ENCODE measurements at regions not wholly inside any gene's neighbourhood (a gene's known extent, or its start where the extent isn't known, plus 50 kb on each side); places are given as distances from the start of the nearest gene placed in this dataset.

DNA sequence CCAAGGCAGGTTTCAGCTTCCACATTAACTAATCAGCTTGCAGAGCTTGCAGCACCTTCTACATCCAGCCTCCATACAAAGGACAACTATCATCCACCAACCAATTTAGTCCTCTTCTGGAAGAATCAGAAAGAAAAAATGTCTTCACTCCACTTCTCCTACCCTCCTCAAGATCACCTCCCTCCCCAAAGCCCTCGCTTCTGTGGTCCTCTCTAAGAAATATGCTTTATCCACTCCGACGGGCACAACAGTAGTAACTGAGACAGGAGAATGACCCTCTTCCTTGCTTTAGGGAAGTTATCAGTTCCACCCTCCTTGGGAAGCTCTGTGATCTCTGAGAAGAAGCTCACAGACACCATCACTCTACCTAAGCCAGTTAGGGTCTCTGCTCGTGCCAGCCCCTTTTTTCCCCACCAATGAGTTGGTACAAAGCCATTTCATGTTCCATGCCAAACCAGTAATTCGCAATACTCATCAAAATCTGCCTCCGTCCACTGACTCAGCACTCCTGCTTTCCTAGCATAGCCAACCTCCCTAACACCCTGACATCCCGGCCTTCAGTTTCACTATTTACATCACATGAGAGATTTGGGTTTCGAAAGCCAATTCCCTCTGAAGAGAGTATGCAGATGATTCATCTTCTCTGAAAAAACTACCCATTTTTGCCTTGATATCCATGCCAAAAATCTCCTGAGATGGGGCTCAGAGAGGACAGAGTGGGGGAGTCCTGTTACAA is 114.1 kb upstream of the PKDCC start:
- Histone ChIP-seq H3K36me3 (ENCODE audit: control insufficient read depth, insufficient read depth, low read length) (no peaks in the 10 kb centered on the region), H3K27me3 (ENCODE audit: control insufficient read depth, insufficient read depth, low read length) (no peaks in the 10 kb centered on the region), H3K9me3 (ENCODE audit: control insufficient read depth, insufficient read depth, low read length) (no peaks in the 10 kb centered on the region), H3K4me3 (ENCODE audit: low read depth, low read length) (no peak overlapping the region), H3K4me1 (ENCODE audit: control insufficient read depth, insufficient read depth, low read length) (peaks cover 30% of the 10 kb centered on the region), H3K27ac (ENCODE audit: low read depth, low read length) (peak overlapping the region; percentile 64)
- DNase-seq (ENCODE audit: low read depth in 4 of 6, low spot score in 6 of 6): no peak
- WGBS (ENCODE audit: insufficient coverage): 72% methylated on average over 5 of the region's 8 CpGs

DNA sequence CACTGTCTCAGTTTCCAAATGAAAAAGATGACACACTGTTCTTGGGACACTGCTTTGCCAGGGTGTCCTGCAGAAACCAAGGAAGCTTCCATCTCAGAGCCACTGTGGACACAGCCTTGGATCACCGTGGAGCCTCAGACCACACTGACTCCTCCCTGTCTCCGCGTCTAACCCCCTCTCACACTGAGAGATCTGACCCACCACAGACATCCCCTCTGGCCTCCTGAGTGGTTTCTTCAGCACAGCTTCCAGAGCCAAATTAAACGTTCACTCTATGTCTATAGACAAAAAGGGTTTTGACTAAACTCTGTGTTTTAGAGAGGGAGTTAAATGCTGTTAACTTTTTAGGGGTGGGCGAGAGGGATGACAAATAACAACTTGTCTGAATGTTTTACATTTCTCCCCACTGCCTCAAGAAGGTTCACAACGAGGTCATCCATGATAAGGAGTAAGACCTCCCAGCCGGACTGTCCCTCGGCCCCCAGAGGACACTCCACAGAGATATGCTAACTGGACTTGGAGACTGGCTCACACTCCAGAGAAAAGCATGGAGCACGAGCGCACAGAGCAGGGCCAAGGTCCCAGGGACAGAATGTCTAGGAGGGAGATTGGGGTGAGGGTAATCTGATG is 113.4 kb upstream of the PKDCC start:
- Histone ChIP-seq H3K4me3 (ENCODE audit: low read depth, low read length) (no peak overlapping the region), H3K4me1 (ENCODE audit: control insufficient read depth, insufficient read depth, low read length) (peaks cover 35% of the 10 kb centered on the region), H3K27me3 (ENCODE audit: control insufficient read depth, insufficient read depth, low read length) (no peaks in the 10 kb centered on the region), H3K9me3 (ENCODE audit: control insufficient read depth, insufficient read depth, low read length) (no peaks in the 10 kb centered on the region), H3K27ac (ENCODE audit: low read depth, low read length) (peak overlapping the region; percentile 64), H3K36me3 (ENCODE audit: control insufficient read depth, insufficient read depth, low read length) (no peaks in the 10 kb centered on the region)
- peak in 1 of 6 donors; percentile 62 for DNase-seq (ENCODE audit: low read depth in 4 of 6, low spot score in 6 of 6)
- WGBS (ENCODE audit: insufficient coverage): 36% methylated on average over 8 of the region's 10 CpGs

DNA sequence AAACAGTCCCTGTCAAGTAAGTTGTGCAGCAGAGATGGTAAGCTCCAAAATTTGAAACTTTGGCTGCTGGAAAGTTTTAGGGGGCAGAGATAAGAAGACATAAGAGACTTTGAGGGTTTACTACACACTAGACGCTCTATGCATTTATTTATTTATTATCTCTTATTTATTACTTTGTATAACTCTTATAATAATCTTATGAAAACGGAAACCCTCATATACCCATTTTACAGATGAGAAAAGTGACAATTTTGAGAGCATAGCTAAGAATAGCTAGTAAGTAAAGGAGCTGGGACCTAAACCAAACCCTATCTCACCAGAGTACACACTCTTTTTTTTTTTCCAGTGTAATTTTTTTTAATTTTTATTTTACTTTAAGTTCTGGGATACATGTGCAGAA is 112.8 kb upstream of the PKDCC start:
- Histone ChIP-seq H3K4me3 (ENCODE audit: low read depth, low read length) (no peak overlapping the region), H3K27me3 (ENCODE audit: control insufficient read depth, insufficient read depth, low read length) (no peaks in the 10 kb centered on the region), H3K4me1 (ENCODE audit: control insufficient read depth, insufficient read depth, low read length) (peaks cover 35% of the 10 kb centered on the region), H3K27ac (ENCODE audit: low read depth, low read length) (peak overlapping the region; percentile 64), H3K36me3 (ENCODE audit: control insufficient read depth, insufficient read depth, low read length) (no peaks in the 10 kb centered on the region), H3K9me3 (ENCODE audit: control insufficient read depth, insufficient read depth, low read length) (no peaks in the 10 kb centered on the region)
- no peak for DNase-seq (ENCODE audit: low read depth in 4 of 6, low spot score in 6 of 6)
- WGBS (ENCODE audit: insufficient coverage): no CpG with 5 or more reads among the region's 2 CpGs

DNA sequence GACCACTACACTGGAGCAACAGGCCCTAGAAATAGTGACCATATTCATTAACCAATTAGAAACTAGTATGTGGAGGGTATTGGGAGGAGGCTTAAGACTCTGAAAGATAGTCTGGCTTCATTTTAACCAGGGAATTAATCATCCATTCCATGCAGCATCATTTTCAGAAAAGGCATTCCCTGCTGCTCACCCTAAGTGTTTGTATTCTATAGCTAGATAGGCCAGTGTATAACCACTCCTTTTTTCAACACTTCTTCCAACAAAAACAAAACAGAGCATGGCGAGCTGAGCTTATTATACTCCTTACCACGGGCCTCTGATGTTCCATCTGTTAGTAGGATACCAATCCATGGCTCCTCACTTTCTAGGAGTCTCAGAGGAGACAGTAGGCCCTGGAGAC is 112.0 kb upstream of the PKDCC start:
- H3K4me1 ChIP-seq (ENCODE audit: control insufficient read depth, insufficient read depth, low read length): peaks cover 40% of the 10 kb centered on the region
- no peaks in the 10 kb centered on the region for H3K36me3 ChIP-seq (ENCODE audit: control insufficient read depth, insufficient read depth, low read length)
- no peaks in the 10 kb centered on the region for H3K9me3 ChIP-seq (ENCODE audit: control insufficient read depth, insufficient read depth, low read length)
- WGBS (ENCODE audit: insufficient coverage): 76% methylated on average over 2 of the region's 2 CpGs
- H3K4me3 ChIP-seq (ENCODE audit: low read depth, low read length): no peak overlapping the region
- no peak for DNase-seq (ENCODE audit: low read depth in 4 of 6, low spot score in 6 of 6)
- peak overlapping the region; percentile 59 for H3K27ac ChIP-seq (ENCODE audit: low read depth, low read length)
- H3K27me3 ChIP-seq (ENCODE audit: control insufficient read depth, insufficient read depth, low read length): no peaks in the 10 kb centered on the region

DNA sequence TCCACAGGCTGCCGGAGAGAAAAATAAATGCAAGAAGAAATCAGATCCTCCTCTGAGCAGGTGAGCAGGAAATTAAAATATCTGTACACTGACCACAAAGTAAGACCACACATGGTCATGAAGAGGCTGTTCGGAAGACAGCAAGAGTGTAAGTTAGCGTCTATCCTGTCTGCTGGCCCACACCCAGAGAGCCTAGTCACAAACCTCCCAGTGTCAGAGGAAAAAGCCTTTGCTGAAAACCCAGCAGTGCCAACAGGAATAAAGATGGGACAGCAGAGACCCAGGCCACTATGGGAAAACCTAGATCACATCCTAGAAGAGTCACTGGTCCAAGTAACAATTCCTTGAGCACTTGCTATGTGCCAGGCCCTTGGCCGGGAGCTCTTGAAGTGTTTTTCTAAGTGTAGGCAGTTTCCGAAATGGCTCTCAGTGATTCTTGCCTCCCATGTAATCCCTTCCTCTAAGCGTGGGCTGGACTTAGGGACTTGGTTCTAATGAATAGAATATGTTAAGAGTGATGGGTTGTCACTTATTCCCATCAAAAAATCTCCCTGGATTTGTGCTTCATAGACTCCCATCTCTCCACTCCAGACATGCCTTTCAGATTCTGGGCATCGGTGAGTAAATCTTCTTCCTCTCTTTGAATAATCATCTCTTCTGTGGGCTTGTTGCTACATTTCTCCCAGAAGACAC is 110.9 kb upstream of the PKDCC start:
- DNase-seq (ENCODE audit: low read depth in 4 of 6, low spot score in 6 of 6): no peak
- Histone ChIP-seq H3K27me3 (ENCODE audit: control insufficient read depth, insufficient read depth, low read length) (no peaks in the 10 kb centered on the region), H3K4me1 (ENCODE audit: control insufficient read depth, insufficient read depth, low read length) (peaks cover 38% of the 10 kb centered on the region), H3K4me3 (ENCODE audit: low read depth, low read length) (no peak overlapping the region), H3K27ac (ENCODE audit: low read depth, low read length) (peak overlapping the region; percentile 59), H3K36me3 (ENCODE audit: control insufficient read depth, insufficient read depth, low read length) (no peaks in the 10 kb centered on the region), H3K9me3 (ENCODE audit: control insufficient read depth, insufficient read depth, low read length) (no peaks in the 10 kb centered on the region)
- WGBS (ENCODE audit: insufficient coverage): 69% methylated on average over 2 of the region's 7 CpGs

DNA sequence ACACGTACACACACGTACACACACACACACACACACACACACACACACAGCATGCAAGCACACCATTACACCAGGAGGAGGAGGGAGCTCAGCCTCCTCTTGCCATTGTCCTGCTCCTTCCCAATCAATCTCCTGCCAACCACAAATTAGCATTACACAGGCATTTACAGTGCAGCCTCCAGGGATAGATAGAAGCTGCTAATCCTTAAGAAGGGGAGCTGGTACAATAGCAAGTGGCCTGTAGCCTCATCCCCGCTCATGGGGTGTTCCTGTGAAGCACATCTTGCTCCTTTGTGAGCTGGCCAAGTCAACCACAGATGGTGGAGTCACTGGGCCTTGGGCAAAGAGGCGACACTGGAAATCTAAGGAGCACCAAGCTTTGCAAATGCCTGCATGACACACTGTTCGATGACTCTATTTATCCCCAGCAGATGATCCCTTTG is 110.3 kb upstream of the PKDCC start:
- H3K27me3 ChIP-seq (ENCODE audit: control insufficient read depth, insufficient read depth, low read length): no peaks in the 10 kb centered on the region
- H3K9me3 ChIP-seq (ENCODE audit: control insufficient read depth, insufficient read depth, low read length): no peaks in the 10 kb centered on the region
- DNase-seq (ENCODE audit: low read depth in 4 of 6, low spot score in 6 of 6): peak in 2 of 6 donors; percentile 65 to 86
- H3K4me1 ChIP-seq (ENCODE audit: control insufficient read depth, insufficient read depth, low read length): peaks cover 33% of the 10 kb centered on the region
- H3K36me3 ChIP-seq (ENCODE audit: control insufficient read depth, insufficient read depth, low read length): no peaks in the 10 kb centered on the region
- no peak overlapping the region for H3K4me3 ChIP-seq (ENCODE audit: low read depth, low read length)
- H3K27ac ChIP-seq (ENCODE audit: low read depth, low read length): peak overlapping the region; percentile 40
- WGBS (ENCODE audit: insufficient coverage): 28% methylated on average over 5 of the region's 5 CpGs

DNA sequence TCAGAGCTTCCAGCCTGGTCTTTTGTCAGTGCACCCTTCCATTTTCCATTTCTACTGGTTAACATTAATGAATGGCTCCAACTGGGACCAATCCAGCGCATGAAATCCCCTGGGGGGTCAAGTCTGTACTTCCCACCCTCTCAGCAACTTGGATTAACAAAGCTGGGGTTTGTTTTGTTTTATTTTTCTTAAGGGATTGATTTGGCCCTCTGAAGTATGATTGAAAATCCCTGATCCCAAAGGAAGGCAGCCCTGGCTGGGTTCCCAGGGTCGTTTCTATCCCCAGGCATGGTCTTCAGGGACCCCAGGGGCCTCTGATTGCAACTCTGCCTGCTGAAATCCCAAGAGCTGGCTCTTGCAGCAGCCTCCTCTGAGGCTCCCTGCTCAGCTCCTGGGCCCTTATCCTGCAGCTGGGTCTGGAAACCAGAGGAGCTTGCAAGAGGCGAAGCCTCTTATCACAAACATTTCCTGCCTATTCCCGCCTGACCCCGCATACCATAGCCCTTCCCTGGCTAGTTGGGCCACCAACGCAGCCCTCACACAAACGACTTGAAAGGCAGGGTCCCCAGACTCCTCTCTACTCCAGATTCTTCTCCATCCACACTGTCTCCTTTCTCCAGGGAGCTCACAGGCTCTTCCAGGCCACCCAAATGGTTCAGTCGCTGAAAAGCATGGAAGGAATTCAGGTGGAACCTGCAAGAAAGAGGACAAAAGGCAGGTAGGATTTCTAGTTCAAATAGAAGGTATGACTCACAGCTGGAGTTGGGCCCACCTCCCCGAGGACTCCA is 109.7 kb upstream of the PKDCC start:
- Histone ChIP-seq H3K9me3 (ENCODE audit: control insufficient read depth, insufficient read depth, low read length) (no peaks in the 10 kb centered on the region), H3K27ac (ENCODE audit: low read depth, low read length) (peak overlapping the region; percentile 63), H3K4me1 (ENCODE audit: control insufficient read depth, insufficient read depth, low read length) (peaks cover 29% of the 10 kb centered on the region), H3K36me3 (ENCODE audit: control insufficient read depth, insufficient read depth, low read length) (no peaks in the 10 kb centered on the region), H3K27me3 (ENCODE audit: control insufficient read depth, insufficient read depth, low read length) (no peaks in the 10 kb centered on the region), H3K4me3 (ENCODE audit: low read depth, low read length) (no peak overlapping the region)
- DNase-seq (ENCODE audit: low read depth in 4 of 6, low spot score in 6 of 6): no peak
- WGBS (ENCODE audit: insufficient coverage): 45% methylated on average over 7 of the region's 9 CpGs

DNA sequence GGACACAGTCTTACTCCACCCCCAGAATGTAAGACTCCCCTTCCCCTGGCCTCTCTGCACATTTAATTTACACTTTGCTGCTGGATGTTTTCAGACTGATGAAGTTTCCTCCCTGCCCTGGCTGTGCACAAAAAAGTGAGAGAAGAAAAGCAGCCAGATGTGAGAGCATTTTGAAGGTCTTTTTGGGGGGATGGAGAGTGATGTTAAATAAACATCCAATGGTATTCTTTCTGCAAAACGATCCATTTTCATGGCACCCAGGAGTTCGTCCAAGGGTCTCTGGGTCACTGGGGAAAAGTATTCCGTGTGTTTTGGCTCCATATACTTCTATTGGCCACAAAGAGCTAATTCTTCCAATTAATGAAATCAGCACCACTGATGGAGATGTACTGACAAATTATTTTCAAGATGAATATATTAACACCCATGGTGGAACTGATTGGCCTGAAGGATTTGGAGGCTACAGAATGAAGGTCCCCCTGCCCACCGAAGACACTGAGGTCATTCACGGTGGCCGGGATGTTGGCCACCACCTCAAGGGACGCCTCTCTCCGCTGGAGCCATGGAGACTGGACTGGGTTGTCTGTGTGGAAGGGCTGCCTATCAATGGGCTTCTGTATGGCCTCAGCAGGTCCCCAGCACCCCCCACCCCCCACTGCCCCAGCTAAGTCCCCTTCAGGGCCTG is 107.6 kb upstream of the PKDCC start:
- Histone ChIP-seq H3K4me3 (ENCODE audit: low read depth, low read length) (no peak overlapping the region), H3K36me3 (ENCODE audit: control insufficient read depth, insufficient read depth, low read length) (no peaks in the 10 kb centered on the region), H3K27ac (ENCODE audit: low read depth, low read length) (peak overlapping the region; percentile 67), H3K27me3 (ENCODE audit: control insufficient read depth, insufficient read depth, low read length) (no peaks in the 10 kb centered on the region), H3K9me3 (ENCODE audit: control insufficient read depth, insufficient read depth, low read length) (no peaks in the 10 kb centered on the region), H3K4me1 (ENCODE audit: control insufficient read depth, insufficient read depth, low read length) (peaks cover 27% of the 10 kb centered on the region)
- DNase-seq (ENCODE audit: low read depth in 4 of 6, low spot score in 6 of 6): peak in 1 of 6 donors; percentile 41
- WGBS (ENCODE audit: insufficient coverage): no CpG with 5 or more reads among the region's 8 CpGs

DNA sequence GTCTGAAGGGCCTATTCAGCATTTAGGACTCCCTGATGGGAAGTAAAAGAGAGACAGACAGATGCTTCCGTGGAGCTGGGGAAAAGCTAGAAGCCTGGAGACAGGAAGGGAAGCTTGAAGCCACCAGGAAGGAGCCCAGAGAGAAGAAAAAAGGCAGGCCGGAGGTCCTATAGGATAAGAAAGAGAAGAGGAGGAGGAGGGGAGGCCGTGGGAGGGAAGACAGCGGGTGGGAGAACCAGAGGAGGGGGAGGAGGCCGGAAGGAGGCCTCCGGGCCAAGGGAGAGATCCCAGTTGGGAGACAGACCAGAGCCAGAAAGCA is 107.1 kb upstream of the PKDCC start:
- Histone ChIP-seq H3K27me3 (ENCODE audit: control insufficient read depth, insufficient read depth, low read length) (no peaks in the 10 kb centered on the region), H3K27ac (ENCODE audit: low read depth, low read length) (peak overlapping the region; percentile 67), H3K36me3 (ENCODE audit: control insufficient read depth, insufficient read depth, low read length) (no peaks in the 10 kb centered on the region), H3K9me3 (ENCODE audit: control insufficient read depth, insufficient read depth, low read length) (no peaks in the 10 kb centered on the region), H3K4me3 (ENCODE audit: low read depth, low read length) (no peak overlapping the region), H3K4me1 (ENCODE audit: control insufficient read depth, insufficient read depth, low read length) (peaks cover 27% of the 10 kb centered on the region)
- peak in 1 of 6 donors; percentile 52 for DNase-seq (ENCODE audit: low read depth in 4 of 6, low spot score in 6 of 6)
- WGBS (ENCODE audit: insufficient coverage): 32% methylated on average over 4 of the region's 6 CpGs

All from spinal cord (tissue), 9 donors.